KMS-11 (cell line): ENCODE measurements at regions not wholly inside any gene's neighbourhood (a gene's known extent, or its start where the extent isn't known, plus 50 kb on each side); places are given as distances from the start of the nearest gene placed in this dataset.

ENCODE experiments used
- H2AFZ ChIP-seq: fragments of 200-600 bp; sonication (generic); 2 replicates; pipeline ENCODE4 v1.6.1; 2016; ENCODE audit warnings: antibody characterized with exemption, mixed run types, low read depth
- H3K27ac ChIP-seq: fragments of 200-600 bp; sonication (generic); 2 replicates; pipeline ENCODE4 v1.6.1; 2016; ENCODE audit warnings: mild to moderate bottlenecking, mixed run types
- H3K27me3 ChIP-seq: fragments of 200-600 bp; sonication (generic); 2 replicates; pipeline ENCODE4 v1.6.1; 2017; ENCODE audit warnings: mild to moderate bottlenecking, low read depth, mixed run types, moderate library complexity; ENCODE audit not compliant: insufficient read depth
- H3K36me3 ChIP-seq: fragments of 200-600 bp; sonication (generic); 2 replicates; pipeline ENCODE4 v1.6.1; 2017; ENCODE audit warnings: mild to moderate bottlenecking, mixed run types; ENCODE audit not compliant: insufficient read depth
- H3K4me1 ChIP-seq: fragments of 200-600 bp; sonication (generic); 2 replicates; pipeline ENCODE4 v1.6.1; 2016; ENCODE audit warnings: mild to moderate bottlenecking, low read depth, mixed run types; ENCODE audit not compliant: poor library complexity, severe bottlenecking
- H3K4me2 ChIP-seq: fragments of 200-600 bp; sonication (generic); 2 replicates; pipeline ENCODE4 v1.7.0; 2016; ENCODE audit warnings: mild to moderate bottlenecking, mixed run types
- H3K4me3 ChIP-seq: fragments of 200-600 bp; sonication (generic); IDR thresholded peaks from 2 replicates; pipeline ENCODE4 v1.6.1; 2017; ENCODE audit warnings: low read depth, low read length, mixed read lengths; ENCODE audit not compliant: insufficient read depth
- H3K79me2 ChIP-seq: fragments of 200-600 bp; sonication (generic); 2 replicates; pipeline ENCODE4 v1.6.1; 2016; ENCODE audit warnings: low read depth, mixed run types; ENCODE audit not compliant: insufficient read depth
- H3K9ac ChIP-seq: fragments of 200-600 bp; sonication (generic); 2 replicates; pipeline ENCODE4 v1.6.1; 2016; ENCODE audit warnings: mild to moderate bottlenecking, mixed run types
- H4K20me1 ChIP-seq: fragments of 200-600 bp; sonication (generic); 2 replicates; pipeline ENCODE4 v1.6.1; 2016; ENCODE audit warnings: mild to moderate bottlenecking, mixed run types; ENCODE audit not compliant: insufficient read depth
- CTCF ChIP-seq: fragments of 200-600 bp; sonication (generic); conservative IDR thresholded peaks from 2 replicates; pipeline ENCODE4 v1.6.1; 2017; ENCODE audit warnings: low read depth, mild to moderate bottlenecking, antibody characterized with exemption, low read length, moderate library complexity, mixed read lengths

- no peaks in the 10 kb centered on the region for H3K4me1 ChIP-seq
- H3K79me2 ChIP-seq: no peaks in the 10 kb centered on the region
- H3K4me2 ChIP-seq: no peak overlapping the region
- H4K20me1 ChIP-seq: no peaks in the 10 kb centered on the region
- no peak overlapping the region for H2AFZ ChIP-seq
- H3K27ac ChIP-seq: no peak overlapping the region
- H3K9ac ChIP-seq: no peak overlapping the region
- no peaks in the 10 kb centered on the region for H3K27me3 ChIP-seq
- no peak overlapping the region for H3K4me3 ChIP-seq
- H3K36me3 ChIP-seq: no peaks in the 10 kb centered on the region
- no peak for TF ChIP-seq CTCF
Measured at GRCh38 chr16:9402293-9402860, 310.9 kb downstream of the HAPSTR1 start.

- no peaks in the 10 kb centered on the region for H3K36me3 ChIP-seq
Measured at GRCh38 chr16:9404811-9405210, 313.4 kb downstream of the HAPSTR1 start.

GRCh38 chr16:9406038-9406712 is 314.7 kb downstream of the HAPSTR1 start:
- Histone ChIP-seq H4K20me1 (no peaks in the 10 kb centered on the region), H3K9ac (no peak overlapping the region), H3K79me2 (no peaks in the 10 kb centered on the region), H3K27ac (no peak overlapping the region), H3K4me3 (no peak overlapping the region), H3K4me2 (no peak overlapping the region), H3K36me3 (no peaks in the 10 kb centered on the region), H3K27me3 (no peaks in the 10 kb centered on the region), H2AFZ (no peak overlapping the region), H3K4me1 (no peaks in the 10 kb centered on the region)
- TF ChIP-seq CTCF: no peak

More at GRCh38 chr16:9404811-9405210, 313.4 kb downstream of the HAPSTR1 start:
- Histone ChIP-seq H3K4me3 (no peak overlapping the region), H3K27me3 (no peaks in the 10 kb centered on the region), H3K27ac (no peak overlapping the region), H3K4me2 (no peak overlapping the region), H3K4me1 (no peaks in the 10 kb centered on the region), H3K9ac (no peak overlapping the region), H3K79me2 (no peaks in the 10 kb centered on the region), H4K20me1 (no peaks in the 10 kb centered on the region), H2AFZ (no peak overlapping the region)
- TF ChIP-seq CTCF: no peak

GRCh38 chr16:9407206-9407758 is 315.8 kb downstream of the HAPSTR1 start:
- Histone ChIP-seq H3K27ac (no peak overlapping the region), H3K79me2 (no peaks in the 10 kb centered on the region), H3K9ac (no peak overlapping the region), H3K36me3 (no peaks in the 10 kb centered on the region), H3K4me2 (no peak overlapping the region), H4K20me1 (no peaks in the 10 kb centered on the region), H3K27me3 (no peaks in the 10 kb centered on the region), H3K4me3 (no peak overlapping the region), H3K4me1 (no peaks in the 10 kb centered on the region), H2AFZ (no peak overlapping the region)
- TF ChIP-seq CTCF: no peak
